ENCODE measurements at regions not wholly inside any gene's neighbourhood (a gene's known extent, or its start where the extent isn't known, plus 50 kb on each side); places are given as distances from the start of the nearest gene placed in this dataset.
A peak's percentile ranks its signal among the peaks of the same experiment; 100 is the strongest.
"Not testable (repeated sequence)": the region's sequence is repeated elsewhere in the genome, so short reads cannot be mapped to it uniquely, and the experiment has no call there.

DNA sequence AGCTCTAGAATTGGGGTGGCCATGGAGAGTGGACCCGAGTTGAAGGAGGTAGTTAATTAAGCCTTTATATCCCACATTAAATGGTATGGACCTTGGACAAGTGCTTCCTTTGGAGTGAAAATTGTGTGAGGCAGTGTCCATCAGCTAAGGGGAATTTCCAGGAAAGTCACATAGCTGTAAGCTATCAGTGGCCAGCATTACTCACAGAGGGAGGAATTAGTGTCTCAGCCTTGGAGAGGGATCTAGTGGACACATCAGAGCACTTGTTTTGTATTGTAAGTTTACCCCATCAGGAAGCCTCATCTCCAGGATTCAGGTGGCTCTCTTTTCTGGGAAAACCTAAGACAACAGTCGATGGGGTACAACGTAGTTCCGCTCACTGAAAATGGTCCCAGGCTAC, 416.7 kb downstream of the TFEC start:
- no peak overlapping the region for H3K4me3 ChIP-seq (ENCODE audit: low read depth, low read length)
- DNase-seq (ENCODE audit: low read depth, low spot score): no peak
- TF ChIP-seq, protein P1, sequence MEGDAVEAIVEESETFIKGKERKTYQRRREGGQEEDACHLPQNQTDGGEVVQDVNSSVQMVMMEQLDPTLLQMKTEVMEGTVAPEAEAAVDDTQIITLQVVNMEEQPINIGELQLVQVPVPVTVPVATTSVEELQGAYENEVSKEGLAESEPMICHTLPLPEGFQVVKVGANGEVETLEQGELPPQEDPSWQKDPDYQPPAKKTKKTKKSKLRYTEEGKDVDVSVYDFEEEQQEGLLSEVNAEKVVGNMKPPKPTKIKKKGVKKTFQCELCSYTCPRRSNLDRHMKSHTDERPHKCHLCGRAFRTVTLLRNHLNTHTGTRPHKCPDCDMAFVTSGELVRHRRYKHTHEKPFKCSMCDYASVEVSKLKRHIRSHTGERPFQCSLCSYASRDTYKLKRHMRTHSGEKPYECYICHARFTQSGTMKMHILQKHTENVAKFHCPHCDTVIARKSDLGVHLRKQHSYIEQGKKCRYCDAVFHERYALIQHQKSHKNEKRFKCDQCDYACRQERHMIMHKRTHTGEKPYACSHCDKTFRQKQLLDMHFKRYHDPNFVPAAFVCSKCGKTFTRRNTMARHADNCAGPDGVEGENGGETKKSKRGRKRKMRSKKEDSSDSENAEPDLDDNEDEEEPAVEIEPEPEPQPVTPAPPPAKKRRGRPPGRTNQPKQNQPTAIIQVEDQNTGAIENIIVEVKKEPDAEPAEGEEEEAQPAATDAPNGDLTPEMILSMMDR (IDR thresholded peaks at IDR 0.05; ENCODE audit: low read depth, low read length): no peak
- in situ Hi-C loops (cut with HindIII; ENCODE audit: low sequenced_read_pairs): no loop called here

DNA sequence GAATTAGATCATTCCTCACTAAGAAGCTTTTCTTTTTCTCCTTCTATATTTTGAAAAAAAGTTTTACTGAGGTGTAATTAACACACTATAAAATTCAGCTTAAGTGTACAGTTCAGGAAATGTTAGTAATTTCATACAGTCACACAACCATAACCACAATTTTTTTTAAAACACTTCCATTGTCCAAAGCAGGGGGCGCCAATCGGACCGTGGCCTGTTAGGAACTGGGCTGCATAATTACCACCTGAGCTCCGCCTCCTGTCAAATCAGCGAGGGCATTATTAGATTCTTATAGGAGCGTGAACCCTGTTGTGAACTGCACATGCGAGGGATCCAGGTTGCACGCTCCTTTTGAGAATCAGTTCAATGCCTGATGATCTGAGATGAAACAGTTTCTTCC, 427.1 kb downstream of the TFEC start:
- no peak overlapping the region for H3K4me3 ChIP-seq (ENCODE audit: low read depth, low read length)
- in situ Hi-C loops (cut with HindIII; ENCODE audit: low sequenced_read_pairs): no loop called here
- TF ChIP-seq, protein P1 (IDR thresholded peaks at IDR 0.05; ENCODE audit: low read depth, low read length): no peak
- DNase-seq (ENCODE audit: low read depth, low spot score): no peak

DNA sequence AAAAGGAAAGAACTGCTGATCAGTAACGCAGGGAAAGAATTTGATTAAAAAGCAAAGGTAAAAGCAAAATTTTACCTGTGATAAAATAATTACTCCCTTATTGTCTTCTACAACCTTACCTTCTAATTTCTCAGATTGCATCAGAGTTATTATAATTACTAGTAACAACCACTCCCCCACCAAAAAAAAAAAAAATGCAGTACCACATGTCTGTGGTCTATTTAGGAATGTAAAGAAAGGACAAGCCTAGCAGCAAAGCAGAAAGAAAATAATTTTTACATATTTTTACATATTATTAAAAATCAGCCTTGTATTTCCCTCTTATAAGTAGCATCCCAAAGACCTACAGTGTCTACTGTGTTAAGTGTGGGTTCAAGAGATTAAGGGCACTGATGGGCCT, 430.4 kb downstream of the TFEC start:
- peak; percentile 5 for DNase-seq (ENCODE audit: low read depth, low spot score)
- no peak overlapping the region for H3K4me3 ChIP-seq (ENCODE audit: low read depth, low read length)
- in situ Hi-C loops (cut with HindIII; ENCODE audit: low sequenced_read_pairs): no loop called here
- TF ChIP-seq, protein P1 (IDR thresholded peaks at IDR 0.05; ENCODE audit: low read depth, low read length): no peak

DNA sequence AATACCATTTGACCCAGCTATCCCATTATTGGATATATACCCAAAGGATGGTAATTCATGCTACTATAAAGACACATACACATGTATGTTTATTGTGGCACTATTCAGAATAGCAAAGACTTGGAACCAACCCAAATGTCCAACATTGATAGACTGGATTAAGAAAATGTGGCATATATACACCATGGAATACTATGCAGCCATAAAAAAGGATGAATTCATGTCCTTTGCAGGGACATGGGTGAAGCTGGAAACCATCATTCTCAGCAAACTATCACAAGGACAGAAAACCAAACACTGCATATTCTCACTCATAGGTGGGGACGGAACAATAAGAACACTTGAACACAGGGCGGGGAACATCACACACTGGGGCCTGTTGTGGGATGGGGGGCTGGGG, 431.4 kb downstream of the TFEC start:
- in situ Hi-C loops (cut with HindIII; ENCODE audit: low sequenced_read_pairs); H3K4me3 ChIP-seq (ENCODE audit: low read depth, low read length); DNase-seq (ENCODE audit: low read depth, low spot score): not testable (repeated sequence)

DNA sequence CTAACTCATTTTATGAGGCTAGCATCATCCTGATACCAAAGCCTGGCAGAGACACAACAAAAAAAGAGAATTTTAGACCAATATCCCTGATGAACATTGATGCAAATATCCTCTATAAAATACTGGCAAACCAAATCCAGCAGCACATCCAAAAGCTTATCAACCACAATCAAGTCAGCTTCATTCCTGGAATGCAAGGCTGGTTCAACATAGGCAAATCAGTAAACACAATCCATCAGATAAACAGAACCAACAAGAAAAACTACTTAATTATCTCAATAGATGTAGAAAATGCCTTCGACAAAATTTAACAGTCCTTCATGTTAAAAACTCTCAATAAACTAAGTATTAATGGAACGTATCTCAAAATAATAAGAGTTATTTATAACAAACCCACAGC, 433.3 kb downstream of the TFEC start:
- H3K4me3 ChIP-seq (ENCODE audit: low read depth, low read length); DNase-seq (ENCODE audit: low read depth, low spot score); in situ Hi-C loops (cut with HindIII; ENCODE audit: low sequenced_read_pairs): not testable (repeated sequence)

DNA sequence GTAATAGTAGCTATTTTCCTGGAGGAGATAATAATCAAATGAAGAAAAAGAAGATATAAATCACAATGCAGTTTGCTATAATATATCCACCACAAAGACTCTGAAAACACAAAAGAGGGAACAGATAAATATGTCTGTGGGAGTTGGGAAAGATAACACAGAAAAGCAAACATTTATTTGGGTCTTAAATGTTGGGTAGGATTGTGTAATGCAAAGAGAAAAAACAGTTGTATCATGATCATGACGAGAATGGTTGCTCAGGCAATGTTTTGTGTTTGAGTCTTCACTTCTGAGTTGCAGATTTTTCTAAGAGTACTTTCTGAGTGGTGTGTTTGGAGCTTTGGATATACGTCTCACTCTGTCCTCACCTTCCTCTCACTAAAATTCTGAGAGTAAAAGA, 437.5 kb downstream of the TFEC start:
- no peak overlapping the region for H3K4me3 ChIP-seq (ENCODE audit: low read depth, low read length)
- TF ChIP-seq, protein P1 (IDR thresholded peaks at IDR 0.05; ENCODE audit: low read depth, low read length): no peak
- in situ Hi-C loops (cut with HindIII; ENCODE audit: low sequenced_read_pairs): no loop called here
- DNase-seq (ENCODE audit: low read depth, low spot score): no peak

DNA sequence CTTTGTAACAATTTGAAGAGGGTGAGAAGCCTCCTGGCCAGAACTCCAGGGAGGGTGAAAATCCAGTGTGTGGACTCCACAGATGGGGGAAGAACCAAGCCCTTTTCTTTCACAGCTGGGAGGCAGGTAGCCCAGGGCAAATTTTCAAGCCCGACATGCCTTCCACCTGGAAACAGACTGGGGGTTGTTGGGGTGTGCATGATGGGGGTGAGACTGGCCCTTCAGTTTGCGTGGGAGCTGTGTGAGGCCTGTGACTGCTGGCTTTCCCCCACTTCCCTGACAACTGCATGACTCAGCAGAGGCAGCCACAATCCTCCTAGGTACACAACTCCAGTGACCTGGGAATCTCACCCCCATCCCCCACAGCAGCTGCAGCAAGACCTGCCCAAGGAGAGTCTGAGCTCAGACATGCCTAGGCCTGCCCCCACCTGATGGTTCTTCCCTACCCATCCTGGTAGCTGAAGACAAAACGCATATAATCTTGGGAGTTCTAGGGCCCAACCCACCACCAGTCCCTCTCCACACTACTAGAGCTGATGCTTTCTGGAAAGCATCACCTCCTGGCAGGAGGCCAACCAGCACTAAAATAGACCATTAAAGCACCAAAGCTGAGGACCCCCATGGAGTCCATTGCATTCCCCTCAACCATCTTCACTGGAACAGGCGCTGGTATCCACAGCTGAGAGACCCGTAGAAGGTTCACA, 445.4 kb downstream of the TFEC start:
- in situ Hi-C loops (cut with HindIII; ENCODE audit: low sequenced_read_pairs): no loop called here
- peak; percentile 11 for DNase-seq (ENCODE audit: low read depth, low spot score)
- H3K4me3 ChIP-seq (ENCODE audit: low read depth, low read length): no peak overlapping the region
- TF ChIP-seq, protein P1 (IDR thresholded peaks at IDR 0.05; ENCODE audit: low read depth, low read length): no peak

DNA sequence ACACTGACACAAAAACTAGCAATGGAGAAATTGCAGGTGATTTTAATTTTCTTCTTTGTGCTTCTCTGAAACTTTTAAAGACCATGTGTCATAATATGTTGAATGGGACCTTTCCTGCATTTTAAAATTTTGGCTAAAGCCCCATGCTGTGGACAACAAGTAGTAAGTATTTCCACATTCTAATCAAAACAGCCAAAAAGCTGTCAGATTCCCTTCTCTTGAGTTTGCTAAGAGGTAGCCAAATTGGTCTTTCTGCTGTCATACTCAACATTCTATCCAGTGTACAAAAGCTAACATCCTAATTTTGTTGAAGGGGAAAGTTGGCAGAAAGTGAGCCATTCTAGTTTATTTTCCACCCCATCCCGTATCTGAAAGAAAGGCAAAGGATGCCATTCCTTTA, 447.6 kb downstream of the TFEC start:
- no peak for DNase-seq (ENCODE audit: low read depth, low spot score)
- in situ Hi-C loops (cut with HindIII; ENCODE audit: low sequenced_read_pairs): no loop called here
- TF ChIP-seq, protein P1 (IDR thresholded peaks at IDR 0.05; ENCODE audit: low read depth, low read length): no peak
- no peak overlapping the region for H3K4me3 ChIP-seq (ENCODE audit: low read depth, low read length)
